KMS-11 (cell line): ENCODE measurements at regions not wholly inside any gene's neighbourhood (a gene's known extent, or its start where the extent isn't known, plus 50 kb on each side); places are given as distances from the start of the nearest gene placed in this dataset.
"Not testable (repeated sequence)": the region's sequence is repeated elsewhere in the genome, so short reads cannot be mapped to it uniquely, and the experiment has no call there.

Experiments
- H2AFZ ChIP-seq: fragments of 200-600 bp; sonication (generic); 2 replicates; pipeline ENCODE4 v1.6.1; 2016; ENCODE audit warnings: antibody characterized with exemption, mixed run types, low read depth
- H3K27ac ChIP-seq: fragments of 200-600 bp; sonication (generic); 2 replicates; pipeline ENCODE4 v1.6.1; 2016; ENCODE audit warnings: mild to moderate bottlenecking, mixed run types
- H3K27me3 ChIP-seq: fragments of 200-600 bp; sonication (generic); 2 replicates; pipeline ENCODE4 v1.6.1; 2017; ENCODE audit warnings: mild to moderate bottlenecking, low read depth, mixed run types, moderate library complexity; ENCODE audit not compliant: insufficient read depth
- H3K36me3 ChIP-seq: fragments of 200-600 bp; sonication (generic); 2 replicates; pipeline ENCODE4 v1.6.1; 2017; ENCODE audit warnings: mild to moderate bottlenecking, mixed run types; ENCODE audit not compliant: insufficient read depth
- H3K4me1 ChIP-seq: fragments of 200-600 bp; sonication (generic); 2 replicates; pipeline ENCODE4 v1.6.1; 2016; ENCODE audit warnings: mild to moderate bottlenecking, low read depth, mixed run types; ENCODE audit not compliant: poor library complexity, severe bottlenecking
- H3K4me2 ChIP-seq: fragments of 200-600 bp; sonication (generic); 2 replicates; pipeline ENCODE4 v1.7.0; 2016; ENCODE audit warnings: mild to moderate bottlenecking, mixed run types
- H3K4me3 ChIP-seq: fragments of 200-600 bp; sonication (generic); IDR thresholded peaks from 2 replicates; pipeline ENCODE4 v1.6.1; 2017; ENCODE audit warnings: low read depth, low read length, mixed read lengths; ENCODE audit not compliant: insufficient read depth
- H3K79me2 ChIP-seq: fragments of 200-600 bp; sonication (generic); 2 replicates; pipeline ENCODE4 v1.6.1; 2016; ENCODE audit warnings: low read depth, mixed run types; ENCODE audit not compliant: insufficient read depth
- H3K9ac ChIP-seq: fragments of 200-600 bp; sonication (generic); 2 replicates; pipeline ENCODE4 v1.6.1; 2016; ENCODE audit warnings: mild to moderate bottlenecking, mixed run types
- H4K20me1 ChIP-seq: fragments of 200-600 bp; sonication (generic); 2 replicates; pipeline ENCODE4 v1.6.1; 2016; ENCODE audit warnings: mild to moderate bottlenecking, mixed run types; ENCODE audit not compliant: insufficient read depth
- CTCF ChIP-seq: fragments of 200-600 bp; sonication (generic); conservative IDR thresholded peaks from 2 replicates; pipeline ENCODE4 v1.6.1; 2017; ENCODE audit warnings: low read depth, mild to moderate bottlenecking, antibody characterized with exemption, low read length, moderate library complexity, mixed read lengths

DNA sequence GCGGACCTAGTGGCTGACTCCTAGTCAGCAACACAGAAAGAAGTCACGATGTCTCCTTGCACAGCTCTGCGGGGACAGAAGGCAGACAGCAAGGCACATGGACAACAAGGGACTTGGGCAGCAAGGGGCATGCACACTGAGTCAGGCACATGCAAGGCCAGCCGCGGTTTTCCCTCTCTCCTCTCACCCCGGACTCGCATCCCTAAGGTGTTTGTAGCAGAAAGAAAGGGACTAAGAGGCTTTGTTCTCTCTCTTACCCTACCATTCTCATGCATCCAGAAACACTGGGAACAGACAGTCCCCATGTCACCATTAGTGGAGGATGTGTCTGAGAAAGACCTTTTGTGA lies 193.3 kb upstream of the PHF14 start:
- H2AFZ ChIP-seq: no peak overlapping the region
- TF ChIP-seq CTCF: no peak
- no peak overlapping the region for H3K4me2 ChIP-seq
- H3K9ac ChIP-seq: no peak overlapping the region
- no peaks in the 10 kb centered on the region for H3K4me1 ChIP-seq
- no peaks in the 10 kb centered on the region for H3K36me3 ChIP-seq
- H4K20me1 ChIP-seq: no peaks in the 10 kb centered on the region
- H3K79me2 ChIP-seq: no peaks in the 10 kb centered on the region
- no peaks in the 10 kb centered on the region for H3K27me3 ChIP-seq
- H3K4me3 ChIP-seq: no peak overlapping the region
- no peak overlapping the region for H3K27ac ChIP-seq

DNA sequence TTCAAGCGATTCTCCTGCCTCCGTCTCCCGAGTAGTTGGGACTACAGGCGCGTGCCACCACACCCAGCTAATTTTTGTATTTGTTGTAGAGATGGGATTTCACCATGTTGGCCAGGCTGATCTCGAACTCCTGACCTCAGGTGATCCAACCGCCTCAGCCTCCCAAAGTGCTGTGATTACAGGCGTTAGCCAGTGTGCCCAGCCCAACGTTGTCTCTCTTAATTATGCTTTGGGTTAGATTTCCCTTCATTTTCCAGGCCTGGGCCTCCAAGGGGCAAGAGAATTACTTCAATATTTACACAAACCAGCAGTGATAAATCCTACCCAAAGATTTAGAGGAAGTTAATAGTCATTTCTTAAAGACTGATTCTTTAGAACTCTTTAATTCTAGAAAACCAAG lies 186.7 kb upstream of the PHF14 start:
- H2AFZ ChIP-seq, H3K4me1 ChIP-seq, H3K9ac ChIP-seq, H3K27me3 ChIP-seq, H3K79me2 ChIP-seq, H3K36me3 ChIP-seq, H3K4me2 ChIP-seq, H4K20me1 ChIP-seq, H3K27ac ChIP-seq, H3K4me3 ChIP-seq: not testable (repeated sequence)

DNA sequence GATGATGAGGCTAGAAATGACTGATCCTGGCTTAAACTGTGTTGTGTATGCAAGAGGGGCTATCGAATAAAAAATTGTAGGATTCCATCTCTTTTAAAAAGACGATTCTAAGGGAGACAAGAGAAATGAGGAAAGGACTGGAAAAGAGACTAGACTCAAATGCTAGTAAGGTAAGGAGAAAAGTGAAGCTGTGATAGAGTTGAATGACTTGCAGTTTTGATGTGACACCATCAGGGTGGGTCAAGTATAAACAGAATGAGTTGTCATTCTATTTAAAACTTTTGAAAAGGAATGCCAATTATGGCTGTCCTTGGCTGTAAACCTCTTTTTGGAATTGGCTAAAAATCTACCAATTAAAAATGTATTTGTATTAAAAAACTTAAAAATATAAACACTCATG lies 184.5 kb upstream of the PHF14 start:
- Histone ChIP-seq H3K36me3 (no peaks in the 10 kb centered on the region; the same call in 1 of the 2 replicates), H3K4me2 (no peak overlapping the region), H2AFZ (no peak overlapping the region), H3K4me1 (no peaks in the 10 kb centered on the region), H3K79me2 (no peaks in the 10 kb centered on the region), H3K9ac (no peak overlapping the region), H3K27me3 (no peaks in the 10 kb centered on the region), H4K20me1 (no peaks in the 10 kb centered on the region), H3K27ac (no peak overlapping the region), H3K4me3 (no peak overlapping the region)
- no peak for TF ChIP-seq CTCF

- Histone ChIP-seq H2AFZ (no peak overlapping the region), H3K4me3 (no peak overlapping the region), H3K4me2 (no peak overlapping the region), H3K79me2 (no peaks in the 10 kb centered on the region), H3K9ac (no peak overlapping the region), H3K4me1 (peaks cover 3% of the 10 kb centered on the region), H3K27ac (no peak overlapping the region), H4K20me1 (no peaks in the 10 kb centered on the region), H3K27me3 (no peaks in the 10 kb centered on the region), H3K36me3 (no peaks in the 10 kb centered on the region; the same call in 1 of the 2 replicates)
- TF ChIP-seq CTCF: no peak
Measured at GRCh38 chr7:10790910-10791309, 182.8 kb upstream of the PHF14 start.

- Histone ChIP-seq H3K27ac (no peak overlapping the region), H3K4me2 (no peak overlapping the region), H3K4me1 (peaks cover 34% of the 10 kb centered on the region), H3K27me3 (no peaks in the 10 kb centered on the region), H3K4me3 (no peak overlapping the region), H3K9ac (no peak overlapping the region), H3K79me2 (no peaks in the 10 kb centered on the region), H3K36me3 (no peaks in the 10 kb centered on the region; the same call in 1 of the 2 replicates), H2AFZ (no peak overlapping the region), H4K20me1 (no peaks in the 10 kb centered on the region)
- no peak for TF ChIP-seq CTCF
Measured at GRCh38 chr7:10793995-10794775, 179.5 kb upstream of the PHF14 start.
